GM18505 (cell line): ENCODE measurements at regions not wholly inside any gene's neighbourhood (a gene's known extent, or its start where the extent isn't known, plus 50 kb on each side); places are given as distances from the start of the nearest gene placed in this dataset.

ENCODE experiments used
- ATAC-seq: cut with Tn5 transposase; IDR thresholded peaks from one replicate; pipeline ENCODE4 v1.9.1; 2021; ENCODE audit not compliant: unreplicated experiment
- POLR2A ChIP-seq: IDR thresholded peaks from 4 replicates; pipeline ENCODE4 v1.6.1; 2011; ENCODE audit warnings: borderline replicate concordance; ENCODE audit not compliant: insufficient read depth, insufficient read length; ENCODE audit errors: extremely low read depth

DNA sequence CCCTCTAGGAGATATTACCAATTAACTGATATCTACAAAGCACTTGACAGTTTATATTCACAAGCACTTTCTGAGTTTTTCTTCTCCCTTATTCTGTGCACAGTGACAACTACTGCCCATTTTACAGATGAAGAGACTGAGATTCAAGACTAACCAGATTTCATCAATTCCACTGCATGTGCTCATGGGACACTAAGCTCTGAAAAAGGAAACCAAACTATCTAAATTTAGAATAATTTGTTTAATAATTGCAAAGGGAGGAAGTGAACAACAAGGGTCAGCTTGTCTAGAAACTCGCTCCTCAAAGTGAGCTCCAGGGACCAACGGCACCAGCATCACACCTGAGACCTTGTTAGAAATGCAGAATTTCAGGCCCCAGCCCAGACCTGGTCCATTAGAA is 50.8 kb upstream of the MYLIP start:
- no peak for TF ChIP-seq POLR2A
- no peak for ATAC-seq

DNA sequence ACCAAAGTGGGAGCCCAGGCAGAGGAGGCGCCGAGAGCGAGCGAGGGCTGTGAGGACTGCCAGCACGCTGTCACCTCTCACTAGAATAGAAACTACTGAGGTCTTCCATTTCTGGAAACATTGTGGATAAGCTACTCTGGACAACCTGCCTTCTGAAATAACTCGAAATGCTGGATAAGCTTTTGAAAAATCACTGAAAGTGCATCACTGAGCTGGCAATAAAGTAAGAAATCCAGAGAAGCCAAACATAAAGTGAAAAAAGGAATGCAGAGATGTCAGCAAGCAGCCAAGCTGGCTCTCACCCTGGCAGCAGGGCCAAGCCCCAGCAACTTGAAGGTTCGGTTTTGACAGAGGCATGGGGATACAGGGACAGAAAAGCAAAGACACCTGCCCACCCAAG is 59.2 kb upstream of the MYLIP start:
- no peak for ATAC-seq
- no peak for TF ChIP-seq POLR2A

DNA sequence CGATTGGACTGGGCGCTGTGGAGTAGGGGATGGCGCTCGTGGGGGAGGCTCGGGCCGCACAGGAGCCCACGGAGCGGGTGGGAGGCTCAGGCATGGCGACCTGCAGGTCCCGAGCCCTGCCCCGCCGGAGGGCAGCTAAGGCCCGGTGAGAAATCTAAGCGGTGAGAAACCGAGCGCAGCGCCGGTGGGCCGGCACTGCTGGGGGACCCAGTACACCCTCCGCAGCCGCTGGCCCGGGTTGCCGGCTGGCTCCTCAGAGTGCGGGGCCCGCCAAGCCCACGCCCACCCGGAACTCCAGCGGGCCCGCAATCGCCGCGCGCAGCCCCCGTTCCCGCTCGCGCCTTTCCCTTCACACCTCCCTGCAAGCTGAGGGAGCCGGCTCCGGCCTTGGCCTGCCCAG is 59.7 kb upstream of the MYLIP start:
- no peak for ATAC-seq
- no peak for TF ChIP-seq POLR2A

DNA sequence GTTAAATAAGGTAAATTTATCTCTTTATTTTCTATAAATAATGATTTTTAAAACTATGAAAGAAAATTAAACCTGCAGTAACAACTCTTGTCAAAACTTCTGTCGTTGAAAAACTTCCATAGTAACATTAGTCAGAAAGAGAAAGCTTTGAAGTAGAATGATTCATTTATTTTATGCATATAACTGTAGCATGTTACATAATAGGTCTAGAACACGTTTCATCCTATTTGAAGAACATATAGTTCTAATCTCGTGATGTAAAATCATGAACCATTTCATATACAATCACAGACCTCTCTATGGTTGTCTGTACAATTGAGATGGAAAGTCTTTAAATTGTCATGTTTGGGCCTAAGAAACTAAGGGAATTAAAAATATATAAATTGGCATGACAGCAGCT is 61.3 kb upstream of the MYLIP start:
- no peak for ATAC-seq
- no peak for TF ChIP-seq POLR2A

DNA sequence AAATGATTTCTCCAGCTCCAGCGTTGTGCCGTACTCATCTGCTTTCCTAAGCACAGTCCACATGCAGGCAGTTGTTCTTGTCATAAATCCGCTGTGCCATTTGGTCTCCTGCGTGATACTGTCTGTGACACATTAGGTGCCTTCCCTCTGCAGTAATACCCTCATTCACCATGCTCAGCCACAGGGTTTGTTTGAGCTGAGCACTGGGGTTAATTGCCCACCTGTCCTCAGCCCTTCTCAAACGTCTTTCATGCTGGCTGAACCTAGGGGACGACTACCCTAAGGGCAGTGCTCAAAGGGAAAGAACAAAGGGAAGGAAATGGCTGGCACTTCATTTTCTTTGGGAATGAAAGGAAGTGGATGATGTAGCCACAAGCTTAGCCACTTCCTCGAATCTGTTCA is 64.2 kb upstream of the MYLIP start:
- no peak for ATAC-seq

GRCh38 chr6:16063580-16063979 is 65.3 kb upstream of the MYLIP start:
- no peak for TF ChIP-seq POLR2A
- no peak for ATAC-seq

More for the DNA sequence above, 64.2 kb upstream of the MYLIP start:
- TF ChIP-seq POLR2A: no peak

- no peak for TF ChIP-seq POLR2A
- no peak for ATAC-seq
Observed at GRCh38 chr6:16061818-16062217, 67.1 kb upstream of the MYLIP start.

- TF ChIP-seq POLR2A: no peak
- no peak for ATAC-seq
Observed at GRCh38 chr6:16060039-16060438, 68.8 kb upstream of the MYLIP start.

DNA sequence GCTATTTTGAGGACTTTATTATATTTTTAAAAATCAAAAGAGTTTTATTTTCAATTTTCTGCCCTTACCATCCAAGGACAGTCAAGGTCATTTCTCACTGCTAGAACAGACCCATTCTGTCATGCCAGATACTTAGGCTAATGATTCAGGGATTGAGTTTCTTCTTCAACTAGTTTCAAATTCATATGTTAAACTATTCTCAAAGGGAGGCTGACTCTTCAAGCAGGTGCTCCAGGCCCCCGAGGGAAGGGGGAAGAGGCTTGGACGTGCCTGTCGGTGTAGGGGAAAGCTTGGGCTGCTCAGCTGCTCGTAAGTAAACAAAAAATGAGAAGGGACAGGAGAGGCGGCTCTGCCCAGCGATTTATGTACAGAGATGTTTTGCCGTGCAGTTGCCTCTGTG is 69.4 kb upstream of the MYLIP start:
- ATAC-seq: no peak
- TF ChIP-seq POLR2A: no peak

- no peak for TF ChIP-seq POLR2A
- ATAC-seq: no peak
Observed at GRCh38 chr6:16058929-16059345, 69.9 kb upstream of the MYLIP start.

GRCh38 chr6:16058201-16058928 is 70.5 kb upstream of the MYLIP start:
- ATAC-seq: no peak
- TF ChIP-seq POLR2A: no peak

- ATAC-seq: no peak
Observed at GRCh38 chr6:16057446-16057845, 71.4 kb upstream of the MYLIP start.

DNA sequence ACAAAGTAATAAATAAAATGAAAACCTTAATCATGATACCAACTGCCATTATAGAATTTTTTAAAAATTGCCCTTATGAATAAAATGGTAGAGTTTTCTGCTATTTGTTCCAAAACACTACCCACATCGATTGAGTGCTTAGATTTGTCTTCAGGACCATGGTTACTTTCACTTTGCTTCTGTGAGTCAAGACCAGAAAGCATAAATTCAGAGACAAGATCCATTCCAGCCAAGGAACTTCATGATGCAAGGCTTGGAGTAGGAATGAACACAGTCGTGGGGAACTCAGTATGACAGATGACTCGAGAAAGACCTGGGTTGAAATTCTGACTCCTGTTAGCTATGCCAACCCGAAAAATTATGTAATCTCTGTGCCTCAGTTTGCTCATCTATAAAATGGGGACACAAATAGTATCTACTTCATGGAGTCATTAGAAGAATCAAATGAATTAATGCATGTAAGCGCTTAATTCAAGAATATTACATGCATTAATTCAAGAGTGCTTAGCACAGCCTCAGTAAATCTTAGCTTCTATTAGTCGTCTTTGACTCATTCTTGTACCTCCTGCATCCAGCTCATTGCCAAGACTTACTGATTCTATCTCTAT is 72.5 kb upstream of the MYLIP start:
- ATAC-seq: no peak
- no peak for TF ChIP-seq POLR2A

More at GRCh38 chr6:16057446-16057845, 71.4 kb upstream of the MYLIP start:
- TF ChIP-seq POLR2A: no peak

- no peak for TF ChIP-seq POLR2A
- ATAC-seq: no peak
Observed at GRCh38 chr6:16055852-16056251, 73.0 kb upstream of the MYLIP start.

DNA sequence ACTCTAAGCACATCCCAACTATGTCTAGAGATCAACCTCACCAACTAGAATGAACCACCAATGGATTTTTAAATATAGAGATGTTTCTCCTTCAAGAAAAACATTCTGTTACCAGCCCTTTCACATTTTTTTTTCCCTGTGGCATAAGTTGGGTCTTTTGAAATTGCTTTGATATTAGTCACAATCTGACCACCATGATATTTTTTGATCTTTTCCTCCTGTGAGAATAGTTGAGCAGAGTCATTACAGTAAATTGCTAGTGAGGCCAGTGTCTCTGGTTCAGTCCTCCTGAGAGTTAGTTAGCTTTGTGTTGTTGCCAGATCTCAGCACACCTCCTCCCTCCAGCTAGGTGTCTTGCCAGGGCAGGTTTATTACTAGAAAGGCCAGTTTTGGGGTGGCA is 79.7 kb upstream of the MYLIP start:
- TF ChIP-seq POLR2A: no peak
- no peak for ATAC-seq

DNA sequence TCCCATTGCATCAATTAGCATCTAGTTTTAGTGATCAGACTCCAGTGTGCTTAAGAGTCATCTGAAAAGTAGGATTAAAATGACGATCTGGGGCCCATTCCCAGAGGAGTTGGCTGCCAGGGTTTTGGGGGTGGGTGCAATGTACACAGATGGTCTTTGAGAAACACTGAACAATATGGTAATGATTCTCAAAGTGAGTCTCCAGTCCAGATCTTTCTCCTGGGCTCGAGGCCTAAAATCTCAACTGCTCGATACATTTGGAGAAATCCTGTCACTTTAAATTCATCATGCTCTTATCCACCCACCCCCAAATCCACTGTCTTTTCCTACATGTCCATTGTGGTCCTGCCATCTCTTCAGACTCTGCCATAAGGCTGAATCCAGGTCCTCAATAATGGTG is 80.7 kb upstream of the MYLIP start:
- ATAC-seq: no peak
- no peak for TF ChIP-seq POLR2A
